GM18499 (cell line): ENCODE measurements at regions not wholly inside any gene's neighbourhood (a gene's known extent, or its start where the extent isn't known, plus 50 kb on each side); places are given as distances from the start of the nearest gene placed in this dataset.

ENCODE experiments used
- ATAC-seq: cut with Tn5 transposase; IDR thresholded peaks from one replicate; pipeline ENCODE4 v1.9.1; 2021; ENCODE audit warnings: moderate number of reproducible peaks; ENCODE audit not compliant: insufficient read depth, unreplicated experiment

GRCh38 chr21:15414057-15414456 lies 315.7 kb upstream of the USP25 start:
- ATAC-seq: no peak

DNA sequence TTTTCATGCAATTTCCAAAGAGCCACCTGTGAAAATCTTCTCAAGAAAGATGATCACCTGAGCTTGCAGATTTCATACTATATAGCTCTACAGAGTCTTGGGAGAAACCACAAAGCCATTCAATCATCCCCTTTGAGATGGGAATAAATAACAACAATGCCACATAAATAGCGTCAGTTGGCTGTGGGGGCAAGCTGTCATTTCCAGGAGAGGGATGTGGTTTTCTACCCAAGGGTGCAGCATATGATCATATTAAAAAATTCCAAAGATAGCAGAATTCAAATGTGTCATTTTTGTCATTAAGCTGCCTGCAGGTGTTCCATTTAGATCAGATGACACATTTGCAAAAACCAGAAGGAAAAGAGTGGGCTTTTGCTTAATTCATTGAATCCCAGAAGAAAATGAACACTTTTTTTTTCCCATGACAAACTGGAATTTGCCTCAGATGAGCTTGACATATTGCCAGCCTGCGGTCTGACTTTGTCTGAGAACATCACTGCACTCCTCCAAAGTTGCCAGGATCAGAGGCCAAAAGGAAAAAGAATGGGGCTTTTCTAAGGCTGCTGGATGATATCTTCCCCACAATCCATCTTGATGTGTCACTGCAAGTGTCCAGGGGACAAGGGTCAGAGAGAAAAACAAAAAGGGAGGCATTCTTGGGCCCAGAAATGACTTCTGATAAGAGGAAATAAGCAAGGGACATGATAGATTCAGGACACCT lies 314.1 kb upstream of the USP25 start:
- no peak for ATAC-seq

GRCh38 chr21:15421441-15421881 lies 308.3 kb upstream of the USP25 start:
- no peak for ATAC-seq

GRCh38 chr21:15421947-15422346 lies 307.8 kb upstream of the USP25 start:
- no peak for ATAC-seq

- ATAC-seq: peak; percentile 52
These were observed 307.0 kb upstream of the USP25 start for GRCh38 chr21:15422783-15423182.

DNA sequence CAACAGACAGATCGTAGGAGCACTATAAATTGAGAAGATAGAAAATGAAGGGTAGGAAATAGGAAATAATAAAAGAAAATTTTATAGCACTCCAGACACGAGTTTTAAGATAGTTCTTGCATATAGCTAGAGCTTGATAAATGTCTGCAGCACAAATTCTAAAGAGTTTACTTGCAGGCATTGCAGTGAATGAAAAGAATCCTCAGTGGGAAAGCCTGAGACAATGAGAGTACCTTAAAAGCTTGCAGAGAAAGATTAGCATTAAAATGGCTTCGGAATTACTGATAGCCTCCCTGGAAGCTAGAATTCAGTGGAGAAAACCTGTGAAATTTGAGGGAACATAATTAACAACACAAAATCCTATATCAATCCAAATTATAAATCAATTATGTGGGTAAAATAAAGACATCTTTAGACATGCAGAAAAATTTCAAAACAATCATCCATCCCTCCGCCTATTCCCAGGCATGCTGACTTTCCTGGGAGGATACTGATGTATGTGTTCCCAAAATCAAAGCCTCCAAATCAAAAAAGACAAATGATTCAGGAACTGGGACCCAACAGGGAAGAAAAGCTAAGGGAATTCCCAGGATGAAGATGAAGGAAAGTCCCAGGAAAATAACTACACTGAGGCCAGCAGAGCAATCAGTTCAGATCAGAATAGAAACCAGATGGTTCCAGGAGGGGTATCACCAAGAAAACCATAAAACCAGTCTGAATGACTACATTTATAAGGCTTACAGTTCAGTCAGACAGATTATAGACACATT lies 305.9 kb upstream of the USP25 start:
- no peak for ATAC-seq

DNA sequence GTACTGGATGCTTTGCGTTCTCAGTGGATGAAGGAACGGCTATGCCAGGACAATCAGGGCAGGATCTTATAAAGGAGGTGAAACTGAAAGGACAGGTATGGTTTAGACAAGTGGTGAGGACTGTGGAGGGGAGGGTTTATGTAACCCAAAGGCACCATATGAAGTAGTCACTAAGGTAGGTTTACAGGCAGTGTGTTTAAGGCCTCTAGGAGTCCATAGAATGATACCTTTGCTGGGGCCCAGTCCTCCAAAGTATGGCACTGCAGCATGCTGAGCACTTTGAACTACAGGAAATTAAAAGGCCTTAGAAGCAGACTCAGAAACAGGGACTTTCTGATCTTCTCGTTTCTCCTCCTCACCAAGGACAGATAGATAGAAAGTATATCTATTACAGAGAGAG lies 304.7 kb upstream of the USP25 start:
- ATAC-seq: no peak

DNA sequence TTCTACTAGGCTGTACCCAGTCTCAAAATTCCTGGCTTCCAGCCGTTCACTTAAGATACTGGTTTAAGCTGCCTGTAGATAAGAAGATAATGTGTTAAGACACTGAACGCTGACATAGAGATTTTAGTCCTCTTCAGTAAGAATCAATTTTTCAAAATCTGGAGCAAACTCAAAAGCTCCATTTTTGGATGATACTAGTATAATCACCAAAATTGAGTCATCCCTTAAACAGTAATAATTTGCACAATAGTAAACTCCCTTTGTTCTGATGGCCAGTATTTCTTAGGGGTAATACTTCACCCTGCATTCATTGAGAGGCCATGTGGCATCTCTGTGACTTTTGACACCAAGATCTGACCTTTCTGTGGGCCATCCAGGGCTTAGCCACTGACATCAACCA lies 299.8 kb upstream of the USP25 start:
- ATAC-seq: no peak

GRCh38 chr21:15430577-15430976 lies 299.2 kb upstream of the USP25 start:
- no peak for ATAC-seq

DNA sequence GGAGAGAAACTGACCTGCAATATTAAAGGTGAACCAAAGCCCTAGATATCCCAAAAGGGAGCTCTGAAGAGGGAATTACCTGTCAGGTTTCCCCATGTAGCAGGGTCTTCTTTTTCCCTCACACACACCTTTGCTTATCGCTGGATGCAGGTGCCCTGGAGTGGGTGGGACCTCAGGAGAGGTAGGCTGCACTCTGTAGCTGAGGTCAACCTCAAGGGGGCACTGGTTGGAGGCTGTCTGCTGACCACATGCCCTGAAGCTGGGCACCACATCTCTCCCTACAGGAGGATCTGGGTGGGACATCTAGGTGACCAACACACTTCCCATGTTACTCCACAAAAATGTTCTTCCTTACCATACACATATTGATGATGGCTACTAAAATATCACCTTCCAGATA lies 298.7 kb upstream of the USP25 start:
- ATAC-seq: no peak

DNA sequence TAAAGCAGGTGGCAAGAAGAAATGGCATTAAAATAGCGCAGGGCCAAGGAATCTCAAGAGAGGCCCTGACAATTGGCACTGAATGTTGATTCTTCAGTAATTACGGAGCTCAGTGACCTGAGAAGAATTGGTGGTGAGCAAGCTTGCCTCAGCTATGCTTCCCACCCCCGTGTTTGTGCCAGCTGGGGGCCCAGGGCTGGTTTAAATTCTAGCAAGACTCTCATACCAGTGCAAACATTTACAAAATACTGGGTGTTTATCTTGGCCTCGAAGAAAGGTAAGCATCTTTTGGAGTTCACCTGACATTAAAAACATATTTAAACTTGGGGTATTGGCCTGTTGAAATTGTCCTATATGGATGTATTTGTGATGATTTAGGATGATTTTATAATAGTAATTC lies 296.7 kb upstream of the USP25 start:
- ATAC-seq: no peak

DNA sequence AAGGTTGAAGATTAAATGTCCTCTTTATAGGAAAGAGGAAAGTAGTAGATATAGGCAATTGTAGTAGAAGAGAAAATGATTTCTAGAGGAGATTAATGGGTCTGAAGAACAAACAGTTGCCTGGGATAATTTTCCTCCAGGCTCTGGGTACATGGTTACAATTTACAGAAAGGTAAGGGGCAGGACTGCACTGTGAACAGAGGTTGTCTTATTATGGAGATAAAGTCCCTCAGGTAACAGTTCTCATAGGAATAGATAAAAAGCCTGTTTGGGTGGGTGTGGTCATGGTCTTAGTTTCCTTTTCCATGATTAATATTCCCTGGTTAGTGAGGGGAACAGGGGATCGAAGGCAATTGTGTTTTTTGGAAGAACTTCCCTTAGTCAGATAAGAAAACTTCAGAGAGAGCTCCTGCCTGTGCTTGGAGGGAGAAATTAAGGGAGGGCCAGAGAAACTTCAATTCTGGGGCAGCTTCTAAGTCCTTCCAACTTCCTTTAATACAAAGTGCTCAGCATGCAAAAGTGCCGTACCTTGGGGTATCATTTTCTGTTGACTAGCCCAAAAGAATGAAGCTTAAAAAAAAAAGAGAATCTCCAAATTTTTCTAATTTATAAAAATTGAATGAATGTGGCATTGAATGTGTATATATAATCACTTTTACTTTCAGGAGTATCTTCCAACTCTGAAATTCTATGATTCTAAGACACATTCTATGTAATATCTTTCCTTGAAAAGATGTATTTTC lies 295.4 kb upstream of the USP25 start:
- ATAC-seq: no peak

DNA sequence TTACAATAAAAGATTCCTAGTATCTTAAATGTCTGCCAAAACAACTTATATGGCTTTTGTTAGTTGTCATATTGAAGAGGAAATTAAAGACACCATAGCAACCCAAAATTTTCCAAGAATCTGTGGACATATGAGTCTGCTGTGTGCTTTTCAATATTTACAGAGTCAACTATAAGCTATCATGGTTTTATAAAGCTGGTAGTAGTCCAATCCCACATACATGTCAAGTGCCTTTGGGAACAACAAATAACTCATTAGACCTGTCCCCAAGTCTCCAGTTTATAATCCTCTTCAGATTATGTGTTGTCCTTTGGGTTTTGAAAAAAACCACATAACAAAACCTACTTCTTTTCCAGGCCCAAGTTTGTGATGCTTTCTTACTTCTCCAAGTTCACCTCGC lies 293.8 kb upstream of the USP25 start:
- ATAC-seq: no peak

DNA sequence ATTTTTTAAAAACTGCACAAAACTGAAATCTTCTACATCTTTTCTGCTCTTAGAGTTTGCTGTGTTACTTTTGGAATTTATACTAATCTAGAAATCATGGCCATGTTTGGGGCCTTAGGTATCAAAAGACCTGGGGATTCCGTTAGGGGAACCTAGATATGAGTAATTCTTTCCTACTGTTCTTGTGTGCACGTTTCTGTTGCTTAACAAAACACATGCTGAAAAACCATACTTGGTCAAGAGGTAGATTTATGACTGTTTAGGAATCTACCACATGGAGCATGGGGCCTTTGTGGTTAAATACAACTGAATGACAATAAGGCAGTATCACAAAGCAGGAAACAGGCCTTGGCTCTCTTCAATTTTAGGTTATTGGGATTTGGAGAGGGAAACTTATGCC lies 291.9 kb upstream of the USP25 start:
- peak; percentile 84 for ATAC-seq

- ATAC-seq: no peak
These were observed 290.1 kb upstream of the USP25 start for GRCh38 chr21:15439726-15440125.

GRCh38 chr21:15441060-15441493 lies 288.7 kb upstream of the USP25 start:
- ATAC-seq: no peak

- no peak for ATAC-seq
These were observed 287.8 kb upstream of the USP25 start for GRCh38 chr21:15441992-15442391.

DNA sequence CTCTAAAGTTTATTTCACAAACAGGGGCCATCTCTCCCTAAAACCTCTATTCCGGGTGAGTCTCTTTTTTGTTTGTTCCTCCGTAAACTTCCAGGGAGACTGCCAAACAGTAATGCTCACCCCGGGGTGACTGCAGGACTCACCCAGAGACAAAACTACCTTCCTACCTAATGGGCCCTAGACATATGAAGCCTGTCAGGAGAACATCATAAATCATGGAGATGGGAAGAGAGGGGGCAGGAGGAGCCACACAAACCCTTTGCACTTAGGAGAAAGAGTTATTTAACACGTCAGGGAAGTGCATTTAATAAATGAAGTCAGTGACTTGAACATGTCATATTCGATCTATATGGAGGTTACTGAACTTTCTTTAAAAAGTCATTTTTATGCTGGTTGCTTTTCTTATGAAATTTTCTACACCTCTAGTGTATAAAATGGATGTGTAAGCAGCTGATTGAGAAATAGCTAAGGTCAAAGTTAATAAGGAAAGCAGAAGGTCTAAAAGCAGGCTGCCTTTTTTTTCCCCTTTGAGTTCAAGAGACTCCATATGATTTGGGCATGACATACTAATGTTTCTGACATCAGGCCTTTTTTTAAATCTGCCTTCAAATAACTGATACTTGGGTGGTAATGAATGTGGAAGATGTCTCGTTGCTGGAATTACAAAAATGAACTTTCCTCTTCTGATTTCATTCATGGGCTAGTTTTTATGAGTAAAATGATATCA lies 286.9 kb upstream of the USP25 start:
- ATAC-seq: no peak

DNA sequence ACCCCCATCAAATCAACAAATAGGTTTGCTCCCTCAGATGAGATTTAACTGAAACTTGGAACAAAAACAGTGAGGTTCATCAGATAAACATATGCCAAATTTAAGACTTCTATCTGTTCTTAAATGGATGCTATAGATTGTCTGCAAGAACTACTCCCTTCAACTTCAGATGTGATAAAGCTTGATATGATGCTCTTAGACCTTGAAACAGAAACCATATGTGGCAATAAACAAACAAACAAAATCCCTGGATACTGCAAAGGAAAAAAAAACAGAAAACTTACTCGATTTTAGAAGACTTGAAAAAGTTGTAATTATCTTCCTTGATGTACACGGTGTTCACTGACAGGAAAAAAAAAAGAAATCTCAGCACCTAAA lies 286.1 kb upstream of the USP25 start:
- ATAC-seq: no peak

GRCh38 chr21:15444118-15444960 lies 285.4 kb upstream of the USP25 start:
- ATAC-seq: no peak
